SK-MEL-5 (cell line): ENCODE measurements at regions not wholly inside any gene's neighbourhood (a gene's known extent, or its start where the extent isn't known, plus 50 kb on each side); places are given as distances from the start of the nearest gene placed in this dataset.

Experiments used
- DNase-seq: peaks from one replicate; pipeline ENCODE4 v3.0.0-alpha.2; 2016; ENCODE audit warnings: low read depth, low spot score
- in situ Hi-C: cut with HindIII; loops from 2 replicates; pipeline ENCODE4 v1.10.0; 2016; ENCODE audit warnings: low sequenced_read_pairs, high pct_unique_total_duplicates, low pct_unique_long_range_greater_than_20kb

DNA sequence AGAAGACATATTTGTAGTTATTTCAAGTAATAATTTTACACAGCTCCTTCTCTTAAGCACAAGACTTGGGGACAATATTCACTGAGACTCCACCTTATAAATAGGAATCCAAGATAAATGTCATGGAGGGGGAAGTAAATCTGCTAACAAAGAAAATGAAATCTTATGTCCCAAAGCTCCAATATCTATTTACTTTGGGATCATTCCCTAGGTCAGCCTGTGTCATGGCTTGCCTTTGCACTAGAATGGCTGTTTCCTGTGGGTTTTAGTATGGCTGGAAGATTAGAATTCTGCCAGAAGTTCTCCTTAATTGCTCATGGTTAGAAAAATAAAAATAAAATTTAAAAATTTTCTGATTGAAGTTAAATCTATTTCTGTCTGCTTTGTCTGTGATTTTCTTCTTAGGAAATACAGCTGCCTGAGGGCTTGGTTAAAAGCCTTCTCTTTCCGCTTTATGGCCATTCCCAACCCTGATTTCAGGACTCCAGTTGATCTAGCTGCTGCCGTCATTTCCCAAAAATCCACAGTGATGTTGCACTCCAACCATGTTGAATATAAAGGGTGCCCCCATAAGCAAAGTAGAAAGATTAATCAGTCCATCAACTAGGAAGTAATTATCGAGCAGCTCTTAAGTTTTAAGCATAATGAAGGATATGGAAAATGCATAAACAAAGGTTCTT is 326.4 kb upstream of the LYPLAL1 start:
- no peak for DNase-seq
- in situ Hi-C loops, result no loop called here

DNA sequence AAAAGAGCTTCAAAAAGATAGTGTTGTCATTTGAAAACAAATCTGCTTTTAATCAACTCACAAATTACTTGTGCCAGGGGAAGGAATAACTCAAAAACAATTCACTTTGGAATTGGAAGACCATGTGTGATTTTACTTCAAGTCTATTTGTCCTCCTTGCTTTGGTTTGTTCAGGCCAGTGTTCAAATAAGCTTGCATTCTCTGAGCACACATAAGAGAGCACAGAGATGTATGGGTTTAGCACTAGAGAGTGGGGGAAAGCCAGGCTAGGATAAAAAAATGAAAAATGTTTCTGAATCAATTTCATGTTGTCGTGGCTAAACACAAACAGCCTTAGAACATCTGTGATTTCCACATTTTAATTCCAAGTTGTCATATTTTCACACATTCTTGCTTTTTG is 325.7 kb upstream of the LYPLAL1 start:
- DNase-seq, result no peak
- in situ Hi-C loops, result no loop called here

DNA sequence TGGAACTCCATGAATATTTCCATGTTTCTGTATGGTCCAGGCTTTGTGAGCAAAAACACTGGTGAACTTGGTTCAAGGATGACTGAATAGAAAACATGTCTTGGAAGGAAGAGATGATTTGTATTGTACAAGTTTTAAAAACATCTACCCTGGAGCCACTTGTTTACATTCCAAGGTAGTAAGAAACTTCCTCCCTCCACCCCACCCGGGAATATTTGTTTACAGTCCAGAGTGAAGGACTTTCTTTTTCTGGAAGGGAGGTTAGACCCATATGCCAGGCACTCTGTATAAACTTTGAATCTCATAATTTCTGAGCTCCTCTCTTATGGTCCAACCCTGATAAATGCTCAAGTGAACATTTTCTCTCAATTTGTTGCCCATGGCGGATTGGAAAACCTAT is 323.3 kb upstream of the LYPLAL1 start:
- DNase-seq, result no peak
- in situ Hi-C loops, result no loop called here

- in situ Hi-C loops, result no loop called here
- DNase-seq, result no peak
Observed at GRCh38 chr1:218851586-218851985, 322.1 kb upstream of the LYPLAL1 start.

GRCh38 chr1:218852527-218852926 is 321.2 kb upstream of the LYPLAL1 start:
- in situ Hi-C loops, result no loop called here
- no peak for DNase-seq

GRCh38 chr1:218863987-218864386 is 309.7 kb upstream of the LYPLAL1 start:
- no peak for DNase-seq
- in situ Hi-C loops, result no loop called here

DNA sequence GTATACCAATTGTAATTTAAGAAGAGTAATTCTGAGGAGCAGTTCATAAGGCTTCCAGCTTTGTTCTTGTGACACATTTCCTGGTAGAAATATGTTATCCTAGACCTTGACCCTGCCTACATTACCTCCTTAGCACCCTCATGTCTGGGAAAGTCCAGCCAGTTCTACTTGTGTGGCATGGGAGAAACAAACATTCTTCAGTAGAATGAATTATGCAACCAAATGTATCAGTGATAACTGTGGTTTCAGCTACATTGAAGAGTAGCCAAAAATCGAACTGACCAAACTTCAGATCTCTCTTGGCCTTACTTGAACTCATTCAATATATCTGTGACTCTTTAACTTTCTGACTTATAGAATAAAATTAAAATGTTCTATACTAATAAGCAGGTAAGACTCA is 308.1 kb upstream of the LYPLAL1 start:
- in situ Hi-C loops, result no loop called here
- DNase-seq, result no peak

DNA sequence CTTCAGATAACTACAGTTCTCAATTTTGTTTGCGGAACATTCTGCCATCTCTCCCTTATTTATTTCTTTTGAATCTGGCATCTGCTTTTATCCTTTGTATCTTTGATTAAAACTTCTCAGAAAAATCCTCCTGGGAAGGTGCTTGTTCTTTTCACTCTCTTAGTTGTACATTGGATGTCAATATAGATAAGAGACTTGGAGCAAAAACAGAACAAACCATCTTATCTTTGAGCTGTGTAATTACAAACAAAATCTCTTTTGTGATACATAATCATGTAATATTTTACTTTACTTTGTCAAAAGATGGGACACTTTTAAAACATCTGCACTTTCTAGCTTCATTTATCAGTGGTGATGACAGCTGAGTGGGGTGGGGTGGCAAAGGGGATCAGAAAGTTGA is 307.2 kb upstream of the LYPLAL1 start:
- DNase-seq, result no peak

DNA sequence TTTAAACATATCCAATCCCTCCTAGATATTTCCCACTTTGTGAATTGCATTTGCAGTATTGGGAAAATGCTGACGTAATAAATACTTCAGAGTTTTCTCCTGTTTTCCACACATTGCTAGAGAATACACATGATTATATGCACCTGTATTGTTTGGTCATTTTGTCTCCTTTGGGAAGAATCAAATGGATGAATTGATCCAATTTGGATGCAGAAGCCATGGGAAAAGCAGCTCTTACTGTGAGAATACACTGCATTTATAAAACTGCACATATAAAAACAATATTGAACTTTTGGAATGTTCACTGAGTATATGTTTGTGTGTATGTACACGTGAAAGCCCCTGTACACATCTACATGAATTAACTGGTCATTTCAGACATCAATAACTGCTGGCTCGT is 306.6 kb upstream of the LYPLAL1 start:
- no peak for DNase-seq
- in situ Hi-C loops, result no loop called here

More for the DNA sequence above, 307.2 kb upstream of the LYPLAL1 start:
- in situ Hi-C loops, result no loop called here

GRCh38 chr1:218867941-218868626 is 305.6 kb upstream of the LYPLAL1 start:
- DNase-seq, result peak; percentile 85
- in situ Hi-C loops, result no loop called here

GRCh38 chr1:218869276-218869675 is 304.4 kb upstream of the LYPLAL1 start:
- in situ Hi-C loops, result no loop called here
- DNase-seq, result no peak

GRCh38 chr1:218872026-218872425 is 301.7 kb upstream of the LYPLAL1 start:
- DNase-seq, result no peak
- in situ Hi-C loops, result no loop called here

DNA sequence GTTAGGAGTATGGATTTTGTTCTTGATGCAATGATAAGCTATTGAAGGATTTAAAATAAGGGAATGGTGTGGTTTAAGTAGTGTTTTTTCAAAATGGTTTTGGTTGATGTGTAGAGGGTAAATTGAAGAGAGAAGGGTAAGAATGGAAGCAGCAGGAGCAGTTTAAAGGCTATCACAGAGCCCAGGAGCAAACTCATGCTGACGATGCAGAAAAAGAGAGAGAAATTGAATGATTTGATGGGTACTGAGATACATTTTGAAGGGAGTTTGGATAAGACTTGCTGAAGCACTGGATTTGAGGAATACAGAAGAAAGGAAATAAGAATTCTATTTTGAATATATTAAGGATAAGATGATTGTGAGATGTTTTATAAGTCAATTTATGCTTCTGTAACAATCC is 300.8 kb upstream of the LYPLAL1 start:
- no peak for DNase-seq
- in situ Hi-C loops, result no loop called here

DNA sequence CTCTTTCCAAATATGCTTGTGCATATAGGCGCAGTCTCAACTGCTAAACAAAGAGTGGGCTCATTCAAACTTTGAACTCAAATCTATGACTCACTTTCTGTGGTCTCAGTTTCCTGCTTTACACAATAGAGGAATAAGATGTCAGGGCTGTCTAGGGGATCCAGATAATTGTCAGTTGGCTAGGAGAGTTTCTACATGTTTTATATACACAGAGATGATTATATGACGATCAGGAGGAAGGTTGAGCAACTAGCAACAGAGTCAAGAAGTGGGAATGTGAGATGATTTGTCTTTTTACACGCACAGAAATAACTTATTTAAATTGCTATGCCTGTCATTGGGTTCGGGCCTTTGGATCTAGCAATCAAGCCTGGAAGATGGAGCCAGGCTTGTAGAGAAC is 299.4 kb upstream of the LYPLAL1 start:
- in situ Hi-C loops, result no loop called here
- DNase-seq, result peak; percentile 92

DNA sequence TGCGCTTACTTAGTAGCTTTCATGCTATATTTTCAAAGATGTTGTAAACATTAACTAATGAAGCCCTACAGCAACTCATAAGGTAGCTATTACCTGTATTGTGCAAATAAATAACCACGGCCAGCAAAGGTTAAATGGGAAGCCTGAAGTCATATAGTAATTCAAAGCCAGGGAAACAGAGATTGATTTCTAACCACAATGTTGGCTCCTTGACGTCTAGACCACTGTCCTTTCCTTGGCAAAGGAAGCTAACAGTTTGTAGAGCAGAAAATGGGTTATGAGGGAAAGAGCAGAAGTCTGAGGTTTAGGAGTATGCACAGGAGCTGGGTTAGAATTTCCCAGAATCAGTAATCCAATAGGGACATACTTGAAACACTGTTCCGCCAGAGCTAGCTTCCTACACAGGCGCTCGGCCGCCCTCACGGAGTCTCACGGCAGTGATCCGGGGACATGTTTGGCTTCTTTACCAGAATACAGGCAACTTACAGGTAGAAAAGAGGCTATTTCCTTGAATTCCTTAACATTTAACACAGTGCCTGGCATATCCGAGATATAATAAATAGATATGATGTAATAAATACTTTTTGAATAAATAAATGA is 298.8 kb upstream of the LYPLAL1 start:
- no peak for DNase-seq
- in situ Hi-C loops, result no loop called here

DNA sequence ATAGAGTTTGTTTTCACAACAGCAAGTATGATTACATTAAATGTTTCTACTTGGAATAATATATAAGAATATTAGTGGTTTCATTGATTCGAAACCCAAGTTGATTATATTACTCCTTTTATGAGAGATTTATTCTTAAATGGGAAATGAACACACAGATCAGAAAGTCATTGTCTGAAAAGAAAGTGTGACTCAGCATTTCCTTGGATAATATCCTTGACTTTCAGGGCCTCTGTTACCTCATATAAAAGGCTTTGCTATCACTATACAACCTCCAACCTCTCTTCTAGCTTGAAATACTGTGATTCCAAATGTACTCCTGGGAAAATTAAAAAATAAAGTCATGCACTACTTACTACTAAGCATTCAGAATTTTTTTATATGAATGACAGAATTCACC is 295.3 kb upstream of the LYPLAL1 start:
- in situ Hi-C loops, result no loop called here
- no peak for DNase-seq

DNA sequence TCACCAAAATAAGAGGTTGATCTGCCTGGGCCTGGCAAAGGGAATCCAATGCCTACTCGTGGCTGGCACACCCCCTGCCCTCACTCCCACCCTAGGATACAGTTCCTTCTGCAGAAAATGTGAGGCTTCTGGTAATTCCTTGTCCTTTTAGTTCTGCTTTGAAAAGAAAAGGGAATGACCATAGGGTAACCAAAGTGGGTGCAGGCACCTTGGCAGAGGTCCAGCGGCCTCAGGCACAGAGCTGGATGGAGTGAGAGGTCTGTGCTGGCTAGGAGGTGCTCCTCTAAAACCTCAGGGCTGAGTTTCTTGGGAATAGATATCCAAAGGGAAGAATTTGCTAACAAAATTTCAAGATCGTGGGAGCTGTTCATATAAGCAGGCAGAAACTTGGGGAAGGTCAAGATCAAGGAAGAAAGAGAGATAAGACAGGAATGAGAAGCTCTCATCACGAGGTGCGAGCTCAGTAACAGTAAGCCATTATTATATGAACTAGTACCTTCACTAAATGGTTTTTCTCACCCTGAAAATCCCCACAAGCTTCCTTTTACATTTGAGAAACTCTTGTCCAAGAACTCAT is 293.1 kb upstream of the LYPLAL1 start:
- DNase-seq, result no peak
- in situ Hi-C loops, result no loop called here

GRCh38 chr1:218882454-218882853 is 291.2 kb upstream of the LYPLAL1 start:
- in situ Hi-C loops, result no loop called here
- no peak for DNase-seq
